ENCODE measurements at regions not wholly inside any gene's neighbourhood (a gene's known extent, or its start where the extent isn't known, plus 50 kb on each side); places are given as distances from the start of the nearest gene placed in this dataset.

DNA sequence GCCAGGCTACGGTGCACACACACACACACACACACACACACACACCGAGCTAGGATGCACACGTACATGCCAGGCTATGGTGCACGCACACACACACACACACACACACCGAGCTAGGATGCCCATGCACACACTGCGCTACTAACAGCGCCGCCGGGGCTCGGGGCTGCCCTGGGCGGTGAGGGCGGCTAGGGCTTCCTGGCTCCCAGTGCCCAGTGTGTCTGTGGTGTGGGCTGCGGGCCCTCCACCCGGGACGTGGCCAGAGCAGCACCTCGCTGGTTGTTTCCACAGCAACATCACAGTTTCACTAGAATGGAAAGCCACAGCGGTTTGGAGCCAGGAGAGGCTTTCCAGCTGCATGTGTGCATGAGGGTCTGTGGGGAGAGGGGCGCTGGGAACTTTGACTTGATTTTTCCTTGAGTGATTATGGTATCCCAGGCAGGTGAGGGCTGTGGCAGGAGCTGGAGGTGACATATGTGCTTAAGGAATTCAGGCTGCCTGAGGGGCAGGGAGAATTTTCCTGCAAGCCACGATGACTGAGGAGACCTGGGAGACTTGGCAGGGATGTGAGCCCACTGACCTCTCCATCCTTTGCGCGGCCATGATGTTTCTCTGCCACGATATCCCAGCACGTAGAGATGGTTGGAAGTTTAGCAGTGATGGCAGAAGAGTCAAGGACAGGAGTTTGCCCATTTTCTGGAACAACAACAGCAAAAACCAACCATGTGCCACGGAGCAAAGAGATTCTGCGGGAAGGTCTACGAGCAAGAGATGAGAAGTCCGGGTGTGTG, 195.9 kb downstream of the SNX19 start:
- no peak for DNase-seq

DNA sequence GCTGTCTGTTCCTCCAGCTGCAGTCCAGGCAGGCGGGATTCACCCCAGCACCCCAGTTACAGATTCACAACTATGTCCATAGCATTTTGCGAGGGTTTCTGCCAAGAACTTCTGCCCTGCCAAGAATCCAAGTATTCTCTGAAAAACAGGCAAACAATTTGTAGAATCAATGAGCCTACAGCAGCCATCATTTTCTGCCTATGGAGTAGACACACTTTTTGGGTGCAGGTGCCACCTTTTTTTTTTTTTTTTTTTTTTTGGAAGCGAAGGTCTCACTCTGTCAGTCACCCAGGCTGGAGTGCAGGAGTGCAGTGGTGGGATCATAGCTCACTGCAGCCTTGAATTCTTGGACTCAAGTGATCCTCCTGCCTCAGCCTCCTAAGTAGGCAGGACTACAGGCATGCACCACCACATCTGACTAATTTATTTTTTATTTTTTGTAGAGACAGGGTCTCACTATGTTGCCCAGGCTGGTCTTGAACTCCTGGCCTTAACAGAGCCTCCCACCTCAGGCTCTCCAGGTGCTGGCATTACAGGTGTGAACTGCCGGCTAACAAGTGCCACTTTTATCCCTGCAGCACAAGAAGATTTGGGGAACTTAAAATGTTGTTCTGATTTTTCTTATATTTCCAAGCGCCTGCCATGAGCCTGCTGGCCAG, 195.1 kb downstream of the SNX19 start:
- no peak for DNase-seq

- peak; percentile 49 for DNase-seq
These were observed 194.5 kb downstream of the SNX19 start for GRCh38 chr11:130721736-130722135.

- no peak for DNase-seq
These were observed 193.9 kb downstream of the SNX19 start for GRCh38 chr11:130722401-130722800.

DNA sequence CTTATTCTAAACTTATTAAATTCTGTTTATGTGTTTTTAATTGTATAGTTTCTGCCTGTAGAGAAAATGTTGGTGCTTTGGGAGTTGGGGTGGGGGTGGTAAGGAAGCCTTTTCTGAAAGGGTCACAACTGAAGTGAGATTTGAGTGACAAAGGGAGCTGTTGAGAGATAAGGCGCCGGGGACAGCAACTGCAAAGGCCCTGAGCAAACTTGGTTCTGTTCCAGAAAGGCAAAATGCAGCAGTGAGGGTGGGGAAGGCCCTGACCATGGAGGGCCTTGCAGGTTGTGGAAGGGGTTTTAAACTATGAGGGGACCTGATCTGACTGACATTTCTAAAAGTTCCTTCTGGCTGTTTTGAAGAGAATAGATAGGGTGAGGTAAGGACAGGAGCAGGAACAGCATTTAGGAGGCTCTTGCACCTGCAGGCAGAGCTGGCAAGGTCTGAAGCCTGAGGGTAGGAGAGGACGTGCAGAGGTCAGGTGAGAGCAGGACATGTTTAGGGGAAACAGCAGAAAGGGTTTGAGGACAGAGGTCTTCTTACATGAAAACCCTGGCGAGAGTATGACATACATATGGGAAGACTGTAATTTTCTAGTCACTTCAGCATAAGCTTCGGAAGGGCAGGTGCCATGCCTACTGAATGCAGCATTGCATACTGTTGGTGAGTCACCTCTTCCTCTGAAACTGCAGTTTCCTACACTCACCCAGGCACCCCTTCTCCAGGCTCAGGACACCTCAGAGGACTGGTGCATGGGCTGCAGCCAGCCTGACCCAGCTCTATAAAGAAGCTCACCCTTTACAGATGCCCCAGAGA, 190.7 kb downstream of the SNX19 start:
- no peak for DNase-seq

- DNase-seq = peak; percentile 57
These were observed 189.8 kb downstream of the SNX19 start for GRCh38 chr11:130726234-130727037.

- DNase-seq = no peak
These were observed 188.8 kb downstream of the SNX19 start for GRCh38 chr11:130727157-130728119.

DNA sequence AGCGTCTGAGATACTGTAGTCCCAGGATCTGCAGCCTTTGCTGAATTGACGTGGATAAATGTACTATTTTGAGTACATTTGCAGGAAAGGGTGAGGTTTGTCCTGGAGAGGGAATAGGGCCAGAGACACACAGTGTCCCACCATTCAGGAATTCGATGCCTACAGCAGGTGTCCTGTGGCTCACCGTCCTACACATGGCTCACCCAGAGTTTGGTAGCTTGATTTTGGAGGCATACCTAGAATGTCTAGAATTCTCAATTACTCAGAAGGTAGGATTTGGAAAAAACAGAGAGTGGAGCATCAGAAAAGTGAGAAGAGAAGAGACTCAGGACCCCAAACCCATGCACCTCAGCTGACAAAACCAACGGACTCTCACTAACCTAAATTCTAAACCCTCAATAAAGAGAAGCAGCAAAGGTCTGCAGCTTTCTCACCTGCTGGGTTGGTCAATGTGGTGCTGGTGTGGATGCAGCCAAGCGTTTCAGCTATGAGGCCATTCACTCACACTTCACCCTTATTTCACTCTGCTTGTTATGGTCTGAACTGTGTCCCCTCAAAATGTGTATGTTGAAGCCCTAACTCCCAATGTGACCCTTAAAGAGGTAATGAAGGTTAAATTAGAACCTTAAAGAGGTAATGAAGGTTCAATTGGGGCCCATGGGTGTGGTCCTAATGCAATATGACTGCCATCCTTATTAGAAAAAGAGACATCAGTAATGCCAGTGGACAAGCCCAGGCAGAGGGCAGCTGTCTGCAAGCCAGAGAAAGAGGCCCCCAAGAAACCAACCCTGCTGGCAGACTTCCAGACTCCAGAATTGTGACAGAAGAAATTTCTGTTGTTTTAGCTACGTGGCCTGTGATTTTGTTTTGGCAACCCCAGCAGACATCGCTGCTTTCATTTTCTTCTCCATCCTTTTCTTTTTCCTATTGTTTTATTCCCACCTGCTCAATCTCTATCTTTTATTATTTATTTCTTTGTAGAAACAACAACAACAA, 187.8 kb downstream of the SNX19 start:
- no peak for DNase-seq

DNA sequence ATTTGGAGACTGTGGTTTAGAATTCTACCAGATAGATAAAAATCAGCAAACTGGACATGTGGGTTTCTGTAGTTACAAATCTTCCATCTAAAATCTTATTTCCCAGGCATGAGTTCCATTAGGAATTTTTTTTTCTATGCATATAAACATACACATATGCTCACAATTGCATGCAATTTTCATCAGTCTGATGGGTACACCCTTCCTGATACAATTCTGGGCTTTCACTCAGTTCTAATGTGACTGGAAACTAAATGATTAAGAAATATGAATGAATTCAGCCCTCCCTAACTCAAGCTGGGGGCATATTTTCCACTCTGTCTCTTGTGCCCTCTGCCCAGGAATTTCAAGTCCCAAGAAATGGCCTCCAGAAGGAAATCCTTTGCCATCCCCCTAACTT, 187.1 kb downstream of the SNX19 start:
- DNase-seq = no peak

GRCh38 chr11:130729678-130730300, 186.5 kb downstream of the SNX19 start:
- DNase-seq = no peak

GRCh38 chr11:130731401-130731800, 184.9 kb downstream of the SNX19 start:
- DNase-seq = no peak

- DNase-seq = no peak
These were observed 183.8 kb downstream of the SNX19 start for GRCh38 chr11:130732476-130732875.

GRCh38 chr11:130737041-130737830, 179.0 kb downstream of the SNX19 start:
- no peak for DNase-seq

DNA sequence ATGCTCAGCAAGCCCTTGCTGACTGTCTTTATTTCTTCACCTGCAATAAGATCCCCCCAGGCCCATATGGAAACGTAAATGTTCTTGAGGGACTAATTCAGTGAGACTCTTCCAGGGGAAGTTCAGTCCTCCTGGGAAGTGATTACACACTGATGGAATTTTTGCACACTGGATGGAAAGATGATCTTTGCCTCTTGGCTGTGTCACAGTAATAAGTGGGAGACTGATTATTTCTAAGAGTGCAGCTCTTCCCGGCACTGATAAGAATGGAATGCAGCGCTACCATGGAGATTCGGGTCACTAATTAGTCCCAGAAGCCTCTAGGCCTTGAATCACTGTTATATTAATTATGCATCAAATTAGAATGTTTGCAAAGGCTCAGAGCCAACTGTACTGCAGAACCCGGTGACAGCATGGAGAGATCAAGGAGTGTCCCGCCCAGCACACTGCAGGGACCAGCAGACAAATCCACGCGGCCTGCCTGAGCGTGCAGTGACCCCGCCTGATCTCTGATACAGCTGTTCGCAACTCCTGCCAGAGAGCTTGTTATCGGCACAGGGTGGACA, 178.3 kb downstream of the SNX19 start:
- DNase-seq = peak; percentile 92

- peak; percentile 58 for DNase-seq
These were observed 177.7 kb downstream of the SNX19 start for GRCh38 chr11:130738611-130739010.

DNA sequence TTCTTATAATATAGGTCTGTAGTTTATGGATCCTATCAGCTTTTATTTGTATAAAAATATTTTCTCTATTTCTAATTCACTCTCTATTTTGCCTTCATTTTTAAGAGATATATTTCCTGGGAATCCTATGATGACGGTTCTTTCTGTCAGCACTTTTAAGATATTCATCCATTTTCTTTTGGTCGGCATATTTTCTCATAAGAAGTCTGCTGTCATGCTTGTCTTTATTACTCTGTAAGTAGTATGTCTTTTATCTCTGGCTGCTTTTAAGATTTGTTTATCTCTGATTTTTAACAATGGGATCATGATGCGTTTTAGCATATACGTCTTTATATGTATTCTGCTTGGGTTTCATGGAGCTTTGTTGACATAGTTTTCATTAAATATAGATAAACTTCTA, 175.5 kb downstream of the SNX19 start:
- DNase-seq = no peak

GRCh38 chr11:130744794-130745193, 171.5 kb downstream of the SNX19 start:
- no peak for DNase-seq

- DNase-seq = no peak
These were observed 167.1 kb downstream of the SNX19 start for GRCh38 chr11:130749216-130749615.
